GM13976 (cell line): ENCODE measurements at regions not wholly inside any gene's neighbourhood (a gene's known extent, or its start where the extent isn't known, plus 50 kb on each side); places are given as distances from the start of the nearest gene placed in this dataset.

Source experiments
- DNase-seq: peaks from one replicate; pipeline ENCODE4 v3.0.0; 2012; ENCODE audit warnings: low spot score
- in situ Hi-C: fragments of 300-500 bp; cut with MboI; formaldehyde crosslinking; loops from one replicate; pipeline ENCODE4 v1.12.0; 2022; ENCODE audit warnings: low sequenced_read_pairs, mixed read lengths, inconsistent platforms; ENCODE audit not compliant: unreplicated experiment
- TF ChIP-seq, protein P1 (sequence below): IDR thresholded peaks from 2 replicates; pipeline ENCODE4 v1.5.1; 2012; ENCODE audit warnings: borderline replicate concordance, mild to moderate bottlenecking; ENCODE audit not compliant: insufficient read depth; ENCODE audit errors: extremely low read depth, missing control alignments, control extremely low read depth

DNA sequence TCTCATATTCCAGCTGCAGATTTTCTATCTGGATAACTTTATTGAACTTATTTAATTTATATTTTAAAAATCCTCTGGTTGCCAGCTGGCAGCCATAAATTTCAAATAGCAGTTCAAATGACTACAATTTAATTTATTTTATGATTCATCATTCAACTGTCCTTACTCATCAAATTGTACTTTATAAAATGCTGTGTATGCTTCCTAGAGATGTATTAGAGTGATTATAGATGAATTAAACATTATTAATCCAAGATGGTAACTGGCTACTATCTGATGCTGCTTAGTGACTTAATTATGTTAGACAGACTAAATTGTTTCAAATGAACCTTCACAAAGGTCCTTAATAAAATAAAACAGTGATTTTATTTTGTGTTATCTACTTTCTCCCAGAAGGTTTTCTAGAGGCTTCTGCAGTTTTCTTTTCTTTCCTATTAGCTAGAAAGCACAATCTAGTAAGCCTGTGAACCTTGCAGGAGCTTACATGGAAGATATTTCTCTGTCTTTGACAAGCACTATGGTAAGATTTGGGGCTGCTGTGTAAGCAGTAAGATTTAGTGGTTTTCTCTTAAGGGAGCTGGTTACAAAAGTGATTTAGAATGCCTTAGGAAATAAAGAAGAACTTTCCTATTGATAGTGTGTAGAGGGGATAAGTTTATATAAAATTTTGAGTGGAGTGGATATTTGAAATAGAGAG lies 322.3 kb downstream of the FSIP2 start:
- no peak for DNase-seq
- TF ChIP-seq, protein P1, sequence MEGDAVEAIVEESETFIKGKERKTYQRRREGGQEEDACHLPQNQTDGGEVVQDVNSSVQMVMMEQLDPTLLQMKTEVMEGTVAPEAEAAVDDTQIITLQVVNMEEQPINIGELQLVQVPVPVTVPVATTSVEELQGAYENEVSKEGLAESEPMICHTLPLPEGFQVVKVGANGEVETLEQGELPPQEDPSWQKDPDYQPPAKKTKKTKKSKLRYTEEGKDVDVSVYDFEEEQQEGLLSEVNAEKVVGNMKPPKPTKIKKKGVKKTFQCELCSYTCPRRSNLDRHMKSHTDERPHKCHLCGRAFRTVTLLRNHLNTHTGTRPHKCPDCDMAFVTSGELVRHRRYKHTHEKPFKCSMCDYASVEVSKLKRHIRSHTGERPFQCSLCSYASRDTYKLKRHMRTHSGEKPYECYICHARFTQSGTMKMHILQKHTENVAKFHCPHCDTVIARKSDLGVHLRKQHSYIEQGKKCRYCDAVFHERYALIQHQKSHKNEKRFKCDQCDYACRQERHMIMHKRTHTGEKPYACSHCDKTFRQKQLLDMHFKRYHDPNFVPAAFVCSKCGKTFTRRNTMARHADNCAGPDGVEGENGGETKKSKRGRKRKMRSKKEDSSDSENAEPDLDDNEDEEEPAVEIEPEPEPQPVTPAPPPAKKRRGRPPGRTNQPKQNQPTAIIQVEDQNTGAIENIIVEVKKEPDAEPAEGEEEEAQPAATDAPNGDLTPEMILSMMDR, result no peak
- in situ Hi-C loops, result no loop called here

DNA sequence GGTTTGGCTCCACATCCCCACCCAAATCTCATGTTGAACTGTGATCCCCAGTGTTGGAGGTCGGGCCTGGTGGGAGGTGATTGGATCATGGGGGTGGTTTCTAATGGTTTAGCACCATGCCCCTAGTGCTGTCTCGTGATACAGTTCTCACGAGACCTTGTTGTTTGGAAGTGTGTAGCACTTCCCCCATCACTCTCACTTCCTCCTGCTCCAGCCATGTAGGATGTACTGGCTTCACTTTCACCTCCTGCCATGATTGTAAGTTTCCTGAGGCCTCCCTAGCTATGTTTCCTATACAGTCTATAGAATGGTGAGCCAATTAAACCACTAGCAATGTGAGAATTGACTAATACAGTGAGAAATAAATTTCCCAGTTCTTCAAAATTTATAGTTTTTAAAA lies 325.9 kb downstream of the FSIP2 start:
- no peak for DNase-seq
- in situ Hi-C loops, result no loop called here
- TF ChIP-seq, protein P1, result no peak

DNA sequence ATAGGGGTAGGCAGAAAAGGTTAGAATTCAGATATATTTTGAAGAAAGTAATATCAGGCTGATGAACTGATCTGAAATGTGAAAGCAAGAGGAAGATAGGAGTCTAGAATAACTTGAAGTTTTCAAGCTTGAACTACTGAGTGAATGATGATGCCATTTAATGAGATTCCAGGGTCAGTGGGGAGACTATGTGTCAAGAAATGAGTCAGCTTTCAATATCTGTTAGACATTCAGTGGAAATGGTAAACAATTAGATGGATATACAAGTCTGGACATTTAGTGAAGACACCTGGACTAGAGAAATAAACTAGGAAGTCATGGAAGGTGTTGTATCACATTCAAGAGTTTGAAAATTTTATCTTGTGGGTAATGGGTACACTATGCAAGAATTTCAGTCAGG lies 326.9 kb downstream of the FSIP2 start:
- in situ Hi-C loops, result no loop called here
- TF ChIP-seq, protein P1, result no peak
- DNase-seq, result no peak

DNA sequence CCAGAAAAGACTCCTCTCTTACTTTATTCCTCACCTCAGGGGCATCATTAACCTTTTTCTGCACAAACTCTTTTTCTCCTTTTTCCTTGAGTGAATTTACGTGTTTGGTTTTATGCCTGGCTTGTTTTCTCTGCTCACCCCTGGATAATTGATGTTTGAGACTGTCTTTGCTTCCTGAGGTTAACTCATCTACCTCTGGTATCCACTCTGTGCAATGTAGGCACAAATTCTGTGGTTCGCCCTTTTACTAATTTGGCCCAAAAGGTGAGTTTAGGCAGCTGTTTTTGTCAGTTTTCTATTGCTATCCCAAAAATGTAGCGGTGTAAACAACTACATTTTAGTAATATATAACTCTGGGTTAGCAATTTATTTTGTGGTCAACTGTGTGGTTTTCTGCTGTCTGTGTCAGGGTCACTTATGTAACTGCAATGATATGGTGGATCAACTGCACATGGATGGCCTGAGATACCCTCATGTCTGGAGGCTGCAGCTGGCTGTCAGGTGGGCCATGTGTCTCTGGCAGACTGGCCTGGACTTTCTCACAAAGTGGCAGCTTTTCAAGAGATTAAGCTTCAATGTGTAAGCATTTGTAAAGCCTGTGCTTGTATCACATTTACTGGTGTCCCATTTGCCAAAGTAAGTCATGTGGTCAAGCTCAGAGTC lies 329.7 kb downstream of the FSIP2 start:
- DNase-seq, result no peak
- in situ Hi-C loops, result no loop called here
- TF ChIP-seq, protein P1, result no peak

DNA sequence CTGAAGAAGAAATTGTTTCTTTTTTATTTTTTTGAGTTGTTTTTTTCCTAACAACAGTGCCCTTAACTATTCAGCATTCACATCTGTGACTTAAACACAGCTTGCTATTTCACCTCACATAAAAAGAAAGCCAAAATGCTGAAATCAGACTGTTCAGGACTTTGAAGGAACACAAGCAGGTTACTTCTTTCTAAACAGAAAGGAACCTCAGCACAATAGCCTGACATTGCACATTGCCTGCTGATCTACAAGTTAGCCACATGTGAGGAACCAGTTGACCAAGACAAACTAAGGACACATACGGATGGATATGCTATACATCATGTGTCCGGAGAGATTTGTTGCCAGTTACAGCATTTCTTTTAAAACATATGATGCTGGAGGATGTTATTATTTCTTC lies 331.1 kb downstream of the FSIP2 start:
- DNase-seq, result no peak
- in situ Hi-C loops, result no loop called here
- TF ChIP-seq, protein P1, result no peak

DNA sequence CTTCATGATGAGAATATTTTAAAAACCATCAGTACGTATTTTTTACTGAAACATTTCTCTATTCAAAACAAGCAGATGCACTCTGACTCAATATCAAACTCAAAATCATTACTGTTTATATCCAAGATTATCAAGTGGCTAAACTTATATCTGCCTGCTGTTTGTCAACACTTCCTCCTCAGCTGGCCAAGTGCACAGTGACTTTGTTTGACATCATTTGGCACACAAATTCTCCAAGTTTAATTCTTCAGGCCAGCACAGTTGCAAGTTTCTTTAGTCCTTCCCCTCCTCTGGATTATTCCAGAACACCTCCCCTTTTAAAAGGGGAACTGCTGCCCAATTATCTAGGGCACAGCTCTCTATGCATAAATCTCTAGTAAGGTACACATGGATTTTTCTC lies 346.6 kb downstream of the FSIP2 start:
- in situ Hi-C loops, result no loop called here
- no peak for DNase-seq
- TF ChIP-seq, protein P1, result no peak
